Activated CD4-positive, alpha-beta T cell treated with anti-CD3 and anti-CD28 coated beads, Interleukin-2, amount 10 ng/mL, durations not matched to agents 24 days and 14 days (primary cell): ENCODE measurements at regions not wholly inside any gene's neighbourhood (a gene's known extent, or its start where the extent isn't known, plus 50 kb on each side); places are given as distances from the start of the nearest gene placed in this dataset.
"Not testable (repeated sequence)": the region's sequence is repeated elsewhere in the genome, so short reads cannot be mapped to it uniquely, and the experiment has no call there.

ENCODE experiments used
- DNase-seq: peaks from one replicate; pipeline ENCODE4 v3.0.0; 2022
- H3K27ac Mint-ChIP-seq: one replicate; pipeline ENCODE4 v1.8.0; 2022; ENCODE audit warnings: mild to moderate bottlenecking, mixed read lengths
- H3K27me3 Mint-ChIP-seq: one replicate; pipeline ENCODE4 v1.8.0; 2022; ENCODE audit warnings: mixed read lengths
- H3K36me3 Mint-ChIP-seq: one replicate; pipeline ENCODE4 v1.8.0; 2022; ENCODE audit warnings: low read depth, mild to moderate bottlenecking, mixed read lengths
- H3K4me1 Mint-ChIP-seq: one replicate; pipeline ENCODE4 v1.8.0; 2021; ENCODE audit warnings: mixed read lengths
- H3K4me3 Mint-ChIP-seq: one replicate; pipeline ENCODE4 v1.8.0; 2022; ENCODE audit warnings: mild to moderate bottlenecking, moderate library complexity, mixed read lengths
- H3K9me3 Mint-ChIP-seq: one replicate; pipeline ENCODE4 v1.8.0; 2021; ENCODE audit warnings: mixed read lengths
- intact Hi-C: fragments of 100-400 bp; cut with micrococcal nuclease; formaldehyde crosslinking; loops from one replicate; pipeline ENCODE4 v1.15.1; 2023

DNA sequence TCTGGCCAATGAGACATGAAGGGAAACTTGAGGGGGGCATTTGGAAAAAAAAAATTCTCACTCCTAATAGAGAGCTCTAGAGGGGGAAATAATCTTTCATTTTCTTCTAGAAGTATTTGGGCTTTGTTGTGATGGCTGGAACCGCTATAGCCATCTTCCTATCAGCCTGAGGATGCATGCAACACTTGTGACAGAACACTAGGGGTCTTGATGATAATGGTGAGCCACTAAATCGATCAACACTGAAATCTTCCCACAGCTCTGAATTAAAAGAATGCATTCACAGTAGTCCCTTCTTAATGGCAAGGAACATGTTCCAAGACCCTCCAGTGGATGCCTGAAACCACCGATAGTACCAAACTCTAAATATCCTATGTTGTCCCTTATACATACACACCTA lies 325.3 kb downstream of the LNPK start:
- no peak overlapping the region for H3K4me3 Mint-ChIP-seq
- no peak overlapping the region for H3K27ac Mint-ChIP-seq
- H3K27me3 Mint-ChIP-seq: no peaks in the 10 kb centered on the region
- no peak for DNase-seq
- H3K36me3 Mint-ChIP-seq: no peaks in the 10 kb centered on the region
- H3K9me3 Mint-ChIP-seq: no peaks in the 10 kb centered on the region
- H3K4me1 Mint-ChIP-seq: no peaks in the 10 kb centered on the region
- intact Hi-C loops: no loop called here

DNA sequence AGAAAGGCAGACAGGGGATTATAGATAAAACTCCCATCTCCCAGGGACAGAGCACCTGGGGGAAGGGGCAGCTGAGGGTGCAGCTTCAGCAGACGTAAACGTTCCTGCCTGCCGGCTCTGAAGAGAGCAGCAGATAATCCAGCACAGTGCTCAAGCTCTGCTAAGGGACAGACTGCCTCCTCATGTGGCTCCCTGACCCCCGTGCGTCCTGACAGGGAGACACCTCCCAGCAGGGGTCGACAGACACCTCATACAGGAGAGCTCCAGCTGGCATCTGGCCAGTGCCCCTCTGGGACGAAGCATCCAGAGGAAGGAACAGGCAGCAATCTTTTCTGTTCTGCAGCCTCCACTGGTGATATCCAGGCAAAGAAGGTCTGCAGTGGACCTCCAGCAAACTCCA lies 333.3 kb downstream of the LNPK start:
- H3K4me3 Mint-ChIP-seq, H3K4me1 Mint-ChIP-seq, DNase-seq, H3K9me3 Mint-ChIP-seq, H3K36me3 Mint-ChIP-seq, intact Hi-C loops, H3K27me3 Mint-ChIP-seq, H3K27ac Mint-ChIP-seq: not testable (repeated sequence)

GRCh38 chr2:175662335-175662734 lies 339.7 kb downstream of the LNPK start:
- H3K36me3 Mint-ChIP-seq: no peaks in the 10 kb centered on the region
- no peaks in the 10 kb centered on the region for H3K9me3 Mint-ChIP-seq

GRCh38 chr2:175648577-175649063 lies 353.4 kb downstream of the LNPK start:
- Mint-ChIP-seq H3K4me1 (no peaks in the 10 kb centered on the region), H3K36me3 (no peaks in the 10 kb centered on the region), H3K27ac (no peak overlapping the region), H3K27me3 (no peaks in the 10 kb centered on the region), H3K9me3 (no peaks in the 10 kb centered on the region), H3K4me3 (no peak overlapping the region)
- intact Hi-C loops: no loop called here
- DNase-seq: no peak

More at GRCh38 chr2:175662335-175662734, 339.7 kb downstream of the LNPK start:
- no peak for DNase-seq
- H3K27ac Mint-ChIP-seq: no peak overlapping the region
- H3K4me3 Mint-ChIP-seq: no peak overlapping the region
- intact Hi-C loops: no loop called here
- peaks cover 2% of the 10 kb centered on the region for H3K27me3 Mint-ChIP-seq
- H3K4me1 Mint-ChIP-seq: no peaks in the 10 kb centered on the region

GRCh38 chr2:175647058-175647457 lies 355.0 kb downstream of the LNPK start:
- Mint-ChIP-seq H3K9me3 (no peaks in the 10 kb centered on the region), H3K4me3 (no peak overlapping the region), H3K36me3 (no peaks in the 10 kb centered on the region), H3K4me1 (no peaks in the 10 kb centered on the region), H3K27me3 (no peaks in the 10 kb centered on the region), H3K27ac (no peak overlapping the region)
- no peak for DNase-seq
- intact Hi-C loops: no loop called here

DNA sequence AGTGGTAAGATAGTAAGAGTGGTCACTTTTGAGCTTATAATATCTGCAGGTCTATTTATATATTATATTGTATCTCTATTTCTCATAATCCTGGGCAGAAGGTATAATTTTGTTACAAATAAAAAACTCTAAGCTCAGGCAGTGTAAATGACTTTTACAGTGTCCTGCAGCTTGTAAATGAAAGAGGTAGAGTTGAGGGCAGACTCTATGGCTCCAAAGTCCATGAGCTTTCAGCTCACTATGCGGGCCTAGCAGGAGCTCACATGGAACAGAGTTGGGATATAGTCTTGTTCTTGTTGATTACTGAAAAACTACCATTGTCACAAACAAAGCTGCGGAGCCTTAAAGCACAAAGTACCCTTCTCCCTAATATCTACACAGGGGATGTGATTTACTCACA lies 361.4 kb downstream of the LNPK start:
- Mint-ChIP-seq H3K4me3 (no peak overlapping the region), H3K27ac (no peak overlapping the region), H3K9me3 (no peaks in the 10 kb centered on the region), H3K36me3 (no peaks in the 10 kb centered on the region), H3K27me3 (no peaks in the 10 kb centered on the region), H3K4me1 (no peaks in the 10 kb centered on the region)
- intact Hi-C loops: no loop called here
- no peak for DNase-seq

DNA sequence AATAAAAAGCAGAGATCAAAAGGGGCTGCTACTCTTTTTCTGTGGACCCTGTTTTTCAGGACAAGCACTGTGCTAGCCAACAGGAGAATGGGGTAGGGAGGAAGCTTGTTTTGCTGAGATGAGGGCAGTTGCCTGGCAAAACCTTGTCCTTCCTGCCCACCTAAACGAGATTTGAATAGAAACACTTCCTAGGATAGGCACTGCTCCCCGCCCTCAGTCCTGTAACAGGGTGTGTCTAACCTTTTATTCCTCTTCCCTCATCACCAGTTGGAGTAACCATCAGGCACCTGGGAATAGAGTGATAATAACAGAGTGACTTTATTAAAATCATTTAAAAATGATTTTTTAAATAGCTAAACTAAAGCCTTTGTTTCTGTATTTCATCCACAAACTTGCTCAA lies 368.8 kb downstream of the LNPK start:
- peaks cover 2% of the 10 kb centered on the region for H3K27me3 Mint-ChIP-seq
- no peak overlapping the region for H3K4me3 Mint-ChIP-seq
- H3K27ac Mint-ChIP-seq: no peak overlapping the region
- H3K4me1 Mint-ChIP-seq: no peaks in the 10 kb centered on the region
- H3K9me3 Mint-ChIP-seq: no peaks in the 10 kb centered on the region
- intact Hi-C loops: no loop called here
- H3K36me3 Mint-ChIP-seq: no peaks in the 10 kb centered on the region
- no peak for DNase-seq

GRCh38 chr2:175631245-175631623 lies 370.8 kb downstream of the LNPK start:
- intact Hi-C loops: no loop called here
- no peaks in the 10 kb centered on the region for H3K36me3 Mint-ChIP-seq
- no peak overlapping the region for H3K4me3 Mint-ChIP-seq
- DNase-seq: no peak
- H3K27ac Mint-ChIP-seq: no peak overlapping the region
- H3K4me1 Mint-ChIP-seq: no peaks in the 10 kb centered on the region
- H3K9me3 Mint-ChIP-seq: no peaks in the 10 kb centered on the region
- peaks cover 2% of the 10 kb centered on the region for H3K27me3 Mint-ChIP-seq

DNA sequence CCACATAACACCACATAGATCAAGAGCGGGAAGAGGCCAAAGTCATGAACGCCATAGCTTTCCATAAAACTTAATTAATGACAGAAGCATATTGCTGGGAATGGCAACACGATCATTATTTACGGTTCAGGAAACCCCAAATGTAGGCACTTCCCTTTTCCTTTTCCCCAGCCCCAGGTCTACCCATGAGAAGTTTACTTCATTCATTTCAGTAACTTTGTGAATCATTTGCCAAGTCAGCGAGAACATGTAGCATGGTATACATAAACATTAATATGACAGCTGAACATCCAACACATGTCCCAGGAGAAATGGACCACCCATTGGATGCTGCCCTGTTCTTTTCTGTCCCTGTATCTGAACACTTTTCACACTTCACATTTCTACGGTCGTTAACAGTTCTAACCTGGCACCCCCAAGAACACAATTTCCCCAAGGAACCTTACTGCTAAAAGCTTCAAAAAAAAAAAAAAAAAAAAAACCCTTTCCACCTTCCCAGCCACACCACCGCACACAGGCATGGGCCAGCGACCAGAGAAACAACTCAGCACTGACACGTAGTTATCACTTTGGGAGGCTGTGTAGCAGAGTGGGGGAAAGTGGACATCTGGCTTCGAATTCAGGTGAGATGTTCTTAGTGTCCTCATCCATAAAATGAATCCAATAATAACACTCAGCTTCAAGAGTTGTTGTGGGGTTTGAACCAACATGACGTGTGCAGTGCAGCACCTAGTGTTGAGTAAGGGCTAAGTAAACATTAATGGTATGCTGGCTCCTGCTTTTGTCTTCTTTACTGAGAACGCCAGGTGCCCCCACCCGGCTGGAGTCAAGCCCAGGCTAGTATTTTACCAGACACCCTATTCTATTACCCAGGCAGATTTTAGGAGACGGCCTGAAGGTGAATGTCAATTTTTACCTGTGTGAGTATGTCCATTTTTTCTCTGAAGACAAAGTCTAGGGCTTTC lies 371.5 kb downstream of the LNPK start:
- Mint-ChIP-seq H3K27me3 (peaks cover 2% of the 10 kb centered on the region), H3K9me3 (no peaks in the 10 kb centered on the region), H3K4me1 (no peaks in the 10 kb centered on the region), H3K4me3 (no peak overlapping the region), H3K36me3 (no peaks in the 10 kb centered on the region), H3K27ac (no peak overlapping the region)
- DNase-seq: no peak
- intact Hi-C loops: no loop called here

DNA sequence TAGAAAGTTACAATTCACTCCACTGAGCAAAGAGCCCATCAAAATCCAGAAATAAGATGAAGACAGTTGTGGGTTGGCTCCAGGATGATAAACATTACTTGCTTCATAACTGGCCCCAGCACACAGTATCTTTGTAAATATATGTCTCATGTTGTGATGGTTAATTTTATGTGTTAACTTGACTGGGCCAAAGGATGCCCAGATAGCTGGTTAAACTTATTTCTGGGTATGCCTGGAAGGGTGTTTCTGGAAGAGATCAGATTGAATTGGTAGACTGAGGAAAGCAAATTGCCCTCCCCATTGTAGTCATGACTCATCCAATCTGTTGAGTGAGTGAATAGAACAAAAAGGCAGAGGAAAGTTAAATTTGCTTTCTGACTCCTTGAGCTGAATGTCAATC lies 373.8 kb downstream of the LNPK start:
- DNase-seq: no peak
- no peaks in the 10 kb centered on the region for H3K4me1 Mint-ChIP-seq
- H3K36me3 Mint-ChIP-seq: no peaks in the 10 kb centered on the region
- no peaks in the 10 kb centered on the region for H3K9me3 Mint-ChIP-seq
- intact Hi-C loops: no loop called here
- H3K27ac Mint-ChIP-seq: no peak overlapping the region
- no peak overlapping the region for H3K4me3 Mint-ChIP-seq
- no peaks in the 10 kb centered on the region for H3K27me3 Mint-ChIP-seq

GRCh38 chr2:175627405-175627804 lies 374.7 kb downstream of the LNPK start:
- no peak for DNase-seq
- H3K4me3 Mint-ChIP-seq: no peak overlapping the region
- no peak overlapping the region for H3K27ac Mint-ChIP-seq
- H3K9me3 Mint-ChIP-seq: no peaks in the 10 kb centered on the region
- H3K4me1 Mint-ChIP-seq: no peaks in the 10 kb centered on the region
- intact Hi-C loops: no loop called here
- no peaks in the 10 kb centered on the region for H3K27me3 Mint-ChIP-seq
- no peaks in the 10 kb centered on the region for H3K36me3 Mint-ChIP-seq

DNA sequence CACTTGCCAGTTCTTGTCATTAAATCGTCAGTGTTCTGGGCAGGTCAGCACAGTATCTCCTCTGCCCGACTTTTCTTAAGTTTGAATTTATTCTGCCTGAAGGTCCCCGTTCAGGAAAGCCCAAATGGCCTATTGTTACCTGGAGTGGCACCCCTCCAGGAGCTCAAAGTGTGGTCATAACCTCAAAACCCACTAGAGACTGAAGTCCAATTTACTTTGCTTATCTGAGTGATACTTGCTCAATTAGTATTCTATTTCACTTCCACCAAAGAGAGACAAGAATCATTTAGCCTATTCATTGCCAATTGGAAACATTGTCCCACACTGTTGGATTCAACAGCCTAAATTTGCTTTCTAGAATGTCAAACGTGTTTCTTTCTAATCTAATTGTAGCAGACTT lies 375.3 kb downstream of the LNPK start:
- intact Hi-C loops: no loop called here
- no peak overlapping the region for H3K27ac Mint-ChIP-seq
- no peaks in the 10 kb centered on the region for H3K4me1 Mint-ChIP-seq
- no peak overlapping the region for H3K4me3 Mint-ChIP-seq
- H3K27me3 Mint-ChIP-seq: no peaks in the 10 kb centered on the region
- H3K36me3 Mint-ChIP-seq: no peaks in the 10 kb centered on the region
- no peak for DNase-seq
- no peaks in the 10 kb centered on the region for H3K9me3 Mint-ChIP-seq

DNA sequence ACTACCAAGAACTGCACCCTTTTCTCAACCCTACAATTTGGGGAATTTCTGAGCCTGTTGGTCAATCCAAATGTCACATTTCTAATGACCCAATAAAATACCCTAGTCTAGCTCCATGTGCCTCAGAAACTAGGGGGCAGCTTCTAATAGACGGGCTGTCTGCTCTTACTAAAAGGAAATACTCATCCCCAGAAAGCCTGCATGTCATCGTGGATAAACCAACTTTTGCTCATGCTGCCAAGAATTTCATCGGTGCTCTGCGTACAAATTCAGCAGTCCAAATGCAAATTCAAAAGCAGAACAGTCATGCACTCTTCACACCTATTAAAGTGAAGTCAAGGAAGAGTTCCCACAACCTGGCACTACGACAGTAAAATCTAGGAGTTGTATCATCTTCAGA lies 377.3 kb downstream of the LNPK start:
- no peaks in the 10 kb centered on the region for H3K9me3 Mint-ChIP-seq
- no peaks in the 10 kb centered on the region for H3K36me3 Mint-ChIP-seq

DNA sequence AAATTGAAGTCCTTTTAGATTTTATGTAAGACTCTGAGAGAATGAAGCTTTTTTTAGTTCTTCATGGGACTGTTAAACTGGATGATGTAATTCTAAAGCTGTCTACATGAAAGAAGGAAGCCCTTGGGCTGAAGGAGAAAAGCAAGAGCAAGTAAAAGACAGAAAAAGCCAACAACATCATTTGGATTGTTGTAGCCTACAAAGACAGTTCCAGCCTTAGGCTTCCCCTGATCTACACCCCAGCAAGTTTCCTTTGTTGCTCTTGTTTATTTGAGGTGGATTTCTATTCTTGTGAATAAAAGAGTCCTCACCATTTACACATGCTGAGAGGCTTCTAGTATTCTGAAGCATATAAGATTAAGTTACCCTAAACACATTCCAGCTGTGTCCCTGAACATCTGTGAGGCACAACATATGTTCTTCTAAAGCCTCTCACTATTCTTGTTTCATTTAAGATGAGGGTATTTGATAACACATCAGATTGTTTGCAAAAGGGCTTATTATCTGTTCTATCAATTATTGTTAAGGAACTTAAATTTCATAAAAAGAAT lies 377.8 kb downstream of the LNPK start:
- no peak for DNase-seq
- Mint-ChIP-seq H3K36me3 (no peaks in the 10 kb centered on the region), H3K4me1 (no peaks in the 10 kb centered on the region), H3K27me3 (no peaks in the 10 kb centered on the region), H3K9me3 (no peaks in the 10 kb centered on the region), H3K4me3 (no peak overlapping the region), H3K27ac (no peak overlapping the region)
- intact Hi-C loops: no loop called here

More for the DNA sequence above, 377.3 kb downstream of the LNPK start:
- no peak for DNase-seq
- Mint-ChIP-seq H3K27ac (no peak overlapping the region), H3K4me3 (no peak overlapping the region), H3K27me3 (no peaks in the 10 kb centered on the region), H3K4me1 (no peaks in the 10 kb centered on the region)
- intact Hi-C loops: no loop called here
